ENCODE measurements at regions not wholly inside any gene's neighbourhood (a gene's known extent, or its start where the extent isn't known, plus 50 kb on each side); places are given as distances from the start of the nearest gene placed in this dataset.

- no peaks in the 10 kb centered on the region for H4K20me1 ChIP-seq (ENCODE audit: insufficient read depth, poor library complexity, severe bottlenecking)
- H3K27me3 ChIP-seq: no peaks in the 10 kb centered on the region
- TF ChIP-seq EZH2 (IDR thresholded peaks at IDR 0.05; ENCODE audit: borderline replicate concordance) (no peak), CTCF (IDR thresholded peaks at IDR 0.05; ENCODE audit: poor library complexity) (no peak), EZH2phosphoT487 (IDR thresholded peaks at IDR 0.05; ENCODE audit: low read depth, severe bottlenecking, unreplicated experiment) (no peak)
- no peaks in the 10 kb centered on the region for H3K79me2 ChIP-seq
- DNase-seq (ENCODE audit: low spot score): no peak
- no peaks in the 10 kb centered on the region for H3K9me3 ChIP-seq (ENCODE audit: low read depth)
- no peak overlapping the region for H2AFZ ChIP-seq
- no peak overlapping the region for H3K27ac ChIP-seq
- H3K4me3 ChIP-seq: no peak overlapping the region
- WGBS (ENCODE audit: low lambda C conversion rate, missing lambda C conversion rate): 72% methylated on average over 1 of the region's 1 CpG
- peaks cover 22% of the 10 kb centered on the region for H3K4me1 ChIP-seq (ENCODE audit: insufficient read depth)
- H3K9me2 ChIP-seq (replicated peaks; ENCODE audit: insufficient read depth): no peaks in the 10 kb centered on the region
- H3K4me2 ChIP-seq: no peak overlapping the region
- H3K36me3 ChIP-seq (replicated peaks; ENCODE audit: insufficient read depth, low read depth): no peaks in the 10 kb centered on the region
Observed at GRCh38 chr3:168338161-168338560, 242.4 kb upstream of the GOLIM4 start.

- H3K27ac ChIP-seq: no peak overlapping the region
- no peaks in the 10 kb centered on the region for H3K9me3 ChIP-seq (ENCODE audit: low read depth)
- TF ChIP-seq EZH2 (IDR thresholded peaks at IDR 0.05; ENCODE audit: borderline replicate concordance) (no peak), CTCF (IDR thresholded peaks at IDR 0.05; ENCODE audit: poor library complexity) (no peak), EZH2phosphoT487 (IDR thresholded peaks at IDR 0.05; ENCODE audit: low read depth, severe bottlenecking, unreplicated experiment) (no peak)
- no peak for DNase-seq (ENCODE audit: low spot score)
- H3K4me1 ChIP-seq (ENCODE audit: insufficient read depth): peaks cover 3% of the 10 kb centered on the region
- no peak overlapping the region for H3K4me2 ChIP-seq
- no peaks in the 10 kb centered on the region for H4K20me1 ChIP-seq (ENCODE audit: insufficient read depth, poor library complexity, severe bottlenecking)
- no peaks in the 10 kb centered on the region for H3K9me2 ChIP-seq (replicated peaks; ENCODE audit: insufficient read depth)
- no peak overlapping the region for H3K4me3 ChIP-seq
- WGBS (ENCODE audit: low lambda C conversion rate, missing lambda C conversion rate): 67% methylated on average over 3 of the region's 3 CpGs
- no peaks in the 10 kb centered on the region for H3K79me2 ChIP-seq
- H2AFZ ChIP-seq: no peak overlapping the region
- H3K27me3 ChIP-seq: no peaks in the 10 kb centered on the region
- H3K36me3 ChIP-seq (replicated peaks; ENCODE audit: insufficient read depth, low read depth): no peaks in the 10 kb centered on the region
Observed at GRCh38 chr3:168336276-168336675, 240.6 kb upstream of the GOLIM4 start.

- no peak for DNase-seq (ENCODE audit: low spot score)
- no peak overlapping the region for H2AFZ ChIP-seq
- no peaks in the 10 kb centered on the region for H3K9me3 ChIP-seq (ENCODE audit: low read depth)
- no peak overlapping the region for H3K27ac ChIP-seq
- TF ChIP-seq EZH2phosphoT487 (IDR thresholded peaks at IDR 0.05; ENCODE audit: low read depth, severe bottlenecking, unreplicated experiment) (no peak), CTCF (IDR thresholded peaks at IDR 0.05; ENCODE audit: poor library complexity) (no peak), EZH2 (IDR thresholded peaks at IDR 0.05; ENCODE audit: borderline replicate concordance) (no peak)
- H3K27me3 ChIP-seq: no peaks in the 10 kb centered on the region
- H3K4me3 ChIP-seq: no peak overlapping the region
- no peaks in the 10 kb centered on the region for H4K20me1 ChIP-seq (ENCODE audit: insufficient read depth, poor library complexity, severe bottlenecking)
- no peaks in the 10 kb centered on the region for H3K4me1 ChIP-seq (ENCODE audit: insufficient read depth)
- H3K9me2 ChIP-seq (replicated peaks; ENCODE audit: insufficient read depth): no peaks in the 10 kb centered on the region
- H3K79me2 ChIP-seq: no peaks in the 10 kb centered on the region
- H3K36me3 ChIP-seq (replicated peaks; ENCODE audit: insufficient read depth, low read depth): no peaks in the 10 kb centered on the region
- H3K4me2 ChIP-seq: no peak overlapping the region
Observed at GRCh38 chr3:168333410-168333935, 237.7 kb upstream of the GOLIM4 start.

GRCh38 chr3:168331756-168332155, 236.0 kb upstream of the GOLIM4 start:
- no peaks in the 10 kb centered on the region for H3K27me3 ChIP-seq
- no peak overlapping the region for H3K4me3 ChIP-seq
- no peak for DNase-seq (ENCODE audit: low spot score)
- TF ChIP-seq EZH2phosphoT487 (IDR thresholded peaks at IDR 0.05; ENCODE audit: low read depth, severe bottlenecking, unreplicated experiment): no peak
- TF ChIP-seq EZH2 (IDR thresholded peaks at IDR 0.05; ENCODE audit: borderline replicate concordance): no peak
- no peak for TF ChIP-seq CTCF (IDR thresholded peaks at IDR 0.05; ENCODE audit: poor library complexity)
- WGBS (ENCODE audit: low lambda C conversion rate, missing lambda C conversion rate): 79% methylated on average over 3 of the region's 3 CpGs
- no peaks in the 10 kb centered on the region for H3K9me2 ChIP-seq (replicated peaks; ENCODE audit: insufficient read depth)
- H3K4me1 ChIP-seq (ENCODE audit: insufficient read depth): no peaks in the 10 kb centered on the region
- no peaks in the 10 kb centered on the region for H3K36me3 ChIP-seq (replicated peaks; ENCODE audit: insufficient read depth, low read depth)
- H3K27ac ChIP-seq: no peak overlapping the region
- no peaks in the 10 kb centered on the region for H4K20me1 ChIP-seq (ENCODE audit: insufficient read depth, poor library complexity, severe bottlenecking)
- no peak overlapping the region for H3K4me2 ChIP-seq
- H3K79me2 ChIP-seq: no peaks in the 10 kb centered on the region
- no peak overlapping the region for H2AFZ ChIP-seq
- no peaks in the 10 kb centered on the region for H3K9me3 ChIP-seq (ENCODE audit: low read depth)
